OCI-LY1 (cell line): ENCODE measurements at regions not wholly inside any gene's neighbourhood (a gene's known extent, or its start where the extent isn't known, plus 50 kb on each side); places are given as distances from the start of the nearest gene placed in this dataset.
"Not testable (repeated sequence)": the region's sequence is repeated elsewhere in the genome, so short reads cannot be mapped to it uniquely, and the experiment has no call there.

ENCODE experiments used
- H2AFZ ChIP-seq: fragments of 200-600 bp; sonication (generic), shearing (Covaris generic); 2 replicates; pipeline ENCODE4 v1.6.0; 2014; ENCODE audit warnings: antibody characterized with exemption, mild to moderate bottlenecking, low read length
- H3F3A ChIP-seq: fragments of 200-600 bp; sonication (generic), shearing (Covaris generic); 2 replicates; pipeline ENCODE4 v1.6.0; 2014; ENCODE audit warnings: mild to moderate bottlenecking, antibody characterized with exemption, low read length, moderate library complexity; ENCODE audit not compliant: insufficient read depth
- H3K27ac ChIP-seq: fragments of 200-600 bp; sonication (generic); 2 replicates; pipeline ENCODE4 v1.5.1; 2014; ENCODE audit warnings: low read length, mixed run types, mild to moderate bottlenecking, low read depth; ENCODE audit not compliant: poor library complexity, severe bottlenecking
- H3K27me3 ChIP-seq: fragments of 200-600 bp; sonication (generic); 2 replicates; pipeline ENCODE4 v1.6.0; 2014; ENCODE audit warnings: antibody characterized with exemption, mild to moderate bottlenecking, low read length, moderate library complexity; ENCODE audit not compliant: insufficient read depth
- H3K36me3 ChIP-seq: fragments of 200-600 bp; sonication (generic); 2 replicates; pipeline ENCODE4 v1.6.1; 2014; ENCODE audit warnings: mild to moderate bottlenecking, antibody characterized with exemption, low read length, moderate library complexity, mixed read lengths; ENCODE audit not compliant: insufficient read depth
- H3K4me1 ChIP-seq: fragments of 200-600 bp; sonication (generic); 2 replicates; pipeline ENCODE4 v1.5.1; 2014; ENCODE audit warnings: mild to moderate bottlenecking, low read length, moderate library complexity; ENCODE audit not compliant: insufficient read depth, severe bottlenecking
- H3K4me2 ChIP-seq: fragments of 200-600 bp; sonication (generic), shearing (Covaris generic); 2 replicates; pipeline ENCODE4 v1.6.1; 2014; ENCODE audit warnings: low read length
- H3K4me3 ChIP-seq: fragments of 200-600 bp; sonication (generic); 2 replicates; pipeline ENCODE4 v1.5.1; 2014; ENCODE audit warnings: low read length, low read depth, mild to moderate bottlenecking, mixed read lengths; ENCODE audit not compliant: poor library complexity, severe bottlenecking
- H3K79me2 ChIP-seq: fragments of 200-600 bp; shearing (Covaris generic); 2 replicates; pipeline ENCODE4 v1.6.1; 2016; ENCODE audit warnings: mixed run types, low read length, mixed read lengths; ENCODE audit not compliant: insufficient read depth
- H3K9ac ChIP-seq: fragments of 200-600 bp; sonication (generic), shearing (Covaris generic); 2 replicates; pipeline ENCODE4 v1.6.1; 2014; ENCODE audit warnings: mild to moderate bottlenecking, low read length, mixed read lengths
- H3K9me2 ChIP-seq: fragments of 200-600 bp; sonication (generic), shearing (Covaris generic); 2 replicates; pipeline ENCODE4 v1.6.1; 2014; ENCODE audit warnings: low read depth, mild to moderate bottlenecking, low read length, mixed read lengths
- H3K9me3 ChIP-seq: fragments of 200-600 bp; shearing (Covaris generic); 2 replicates; pipeline ENCODE4 v1.6.1; 2014; ENCODE audit warnings: low read length, mixed read lengths
- H4K20me1 ChIP-seq: fragments of 200-600 bp; sonication (generic), shearing (Covaris generic); 2 replicates; pipeline ENCODE4 v1.6.0; 2016; ENCODE audit warnings: mild to moderate bottlenecking, low read length; ENCODE audit not compliant: insufficient read depth
- EZH2 ChIP-seq: fragments of 200-600 bp; sonication (generic), shearing (Covaris generic); IDR thresholded peaks from 2 replicates; pipeline ENCODE4 v1.8.0; 2017; ENCODE audit warnings: borderline replicate concordance, mixed run types, mild to moderate bottlenecking, antibody characterized with exemption, low read length, moderate library complexity, mixed read lengths
- TF ChIP-seq, protein P1 (sequence below): fragments of 200-600 bp; sonication (generic), shearing (Covaris generic); IDR thresholded peaks from 2 replicates; pipeline ENCODE4 v1.5.1; 2017; ENCODE audit warnings: mild to moderate bottlenecking, antibody characterized with exemption, low read length, moderate library complexity, mixed read lengths

DNA sequence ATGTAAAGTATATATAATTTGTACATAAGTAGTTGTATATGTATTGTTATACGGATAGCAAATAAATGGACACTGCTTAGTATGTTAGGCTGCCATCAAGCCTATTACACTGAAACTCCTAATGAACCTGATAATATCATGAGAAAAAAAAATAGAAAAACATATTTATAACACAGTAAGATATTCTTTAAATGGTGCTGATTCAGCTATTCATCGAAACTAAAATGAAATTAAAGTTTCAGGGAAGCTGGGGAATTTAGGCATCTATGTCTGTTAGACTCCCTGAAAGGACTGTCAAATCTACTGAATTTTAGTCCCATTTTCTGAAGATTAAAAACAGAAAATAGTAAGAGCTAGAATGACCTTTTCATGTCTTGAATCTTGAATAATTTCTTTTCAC lies 647.1 kb upstream of the PABPC4L start:
- H3K4me3 ChIP-seq: no peak overlapping the region
- H3K4me1 ChIP-seq: no peaks in the 10 kb centered on the region
- no peak overlapping the region for H3K4me2 ChIP-seq
- H4K20me1 ChIP-seq: no peaks in the 10 kb centered on the region
- 0 out of 2 replicates have a peak, but pooled peaks cover 2% of the 10 kb centered on the region for H3K9me3 ChIP-seq
- no peaks in the 10 kb centered on the region for H3K36me3 ChIP-seq
- H2AFZ ChIP-seq: no peak overlapping the region
- H3K27me3 ChIP-seq: no peaks in the 10 kb centered on the region
- H3K27ac ChIP-seq: no peak overlapping the region
- H3F3A ChIP-seq: no peaks in the 10 kb centered on the region
- no peak overlapping the region for H3K9ac ChIP-seq
- no peaks in the 10 kb centered on the region for H3K79me2 ChIP-seq
- TF ChIP-seq, protein P1, sequence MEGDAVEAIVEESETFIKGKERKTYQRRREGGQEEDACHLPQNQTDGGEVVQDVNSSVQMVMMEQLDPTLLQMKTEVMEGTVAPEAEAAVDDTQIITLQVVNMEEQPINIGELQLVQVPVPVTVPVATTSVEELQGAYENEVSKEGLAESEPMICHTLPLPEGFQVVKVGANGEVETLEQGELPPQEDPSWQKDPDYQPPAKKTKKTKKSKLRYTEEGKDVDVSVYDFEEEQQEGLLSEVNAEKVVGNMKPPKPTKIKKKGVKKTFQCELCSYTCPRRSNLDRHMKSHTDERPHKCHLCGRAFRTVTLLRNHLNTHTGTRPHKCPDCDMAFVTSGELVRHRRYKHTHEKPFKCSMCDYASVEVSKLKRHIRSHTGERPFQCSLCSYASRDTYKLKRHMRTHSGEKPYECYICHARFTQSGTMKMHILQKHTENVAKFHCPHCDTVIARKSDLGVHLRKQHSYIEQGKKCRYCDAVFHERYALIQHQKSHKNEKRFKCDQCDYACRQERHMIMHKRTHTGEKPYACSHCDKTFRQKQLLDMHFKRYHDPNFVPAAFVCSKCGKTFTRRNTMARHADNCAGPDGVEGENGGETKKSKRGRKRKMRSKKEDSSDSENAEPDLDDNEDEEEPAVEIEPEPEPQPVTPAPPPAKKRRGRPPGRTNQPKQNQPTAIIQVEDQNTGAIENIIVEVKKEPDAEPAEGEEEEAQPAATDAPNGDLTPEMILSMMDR: no peak
- no peak for TF ChIP-seq EZH2
- H3K9me2 ChIP-seq: no peaks in the 10 kb centered on the region

GRCh38 chr4:134830741-134831140 lies 629.2 kb upstream of the PABPC4L start:
- not testable (repeated sequence) for H3K27me3 ChIP-seq, H3K4me3 ChIP-seq, H3K4me2 ChIP-seq, H3K27ac ChIP-seq, H2AFZ ChIP-seq, H3K79me2 ChIP-seq, H3K4me1 ChIP-seq, H3K9me2 ChIP-seq, H3F3A ChIP-seq, H4K20me1 ChIP-seq, H3K9ac ChIP-seq, H3K9me3 ChIP-seq, H3K36me3 ChIP-seq

GRCh38 chr4:134812611-134813010 lies 611.0 kb upstream of the PABPC4L start:
- H2AFZ ChIP-seq: peak overlapping the region; percentile 37; the same call in 1 of the 2 replicates
- no peak overlapping the region for H3K9ac ChIP-seq
- H3K9me2 ChIP-seq: no peaks in the 10 kb centered on the region
- H3K4me3 ChIP-seq: no peak overlapping the region
- no peaks in the 10 kb centered on the region for H3K79me2 ChIP-seq
- no peaks in the 10 kb centered on the region for H3K27me3 ChIP-seq
- TF ChIP-seq, protein P1: no peak
- TF ChIP-seq EZH2: no peak
- no peaks in the 10 kb centered on the region for H3K9me3 ChIP-seq
- H3K4me1 ChIP-seq: peaks cover 3% of the 10 kb centered on the region
- H4K20me1 ChIP-seq: no peaks in the 10 kb centered on the region
- H3K27ac ChIP-seq: no peak overlapping the region
- H3K36me3 ChIP-seq: no peaks in the 10 kb centered on the region
- H3K4me2 ChIP-seq: no peak overlapping the region
- no peaks in the 10 kb centered on the region for H3F3A ChIP-seq

DNA sequence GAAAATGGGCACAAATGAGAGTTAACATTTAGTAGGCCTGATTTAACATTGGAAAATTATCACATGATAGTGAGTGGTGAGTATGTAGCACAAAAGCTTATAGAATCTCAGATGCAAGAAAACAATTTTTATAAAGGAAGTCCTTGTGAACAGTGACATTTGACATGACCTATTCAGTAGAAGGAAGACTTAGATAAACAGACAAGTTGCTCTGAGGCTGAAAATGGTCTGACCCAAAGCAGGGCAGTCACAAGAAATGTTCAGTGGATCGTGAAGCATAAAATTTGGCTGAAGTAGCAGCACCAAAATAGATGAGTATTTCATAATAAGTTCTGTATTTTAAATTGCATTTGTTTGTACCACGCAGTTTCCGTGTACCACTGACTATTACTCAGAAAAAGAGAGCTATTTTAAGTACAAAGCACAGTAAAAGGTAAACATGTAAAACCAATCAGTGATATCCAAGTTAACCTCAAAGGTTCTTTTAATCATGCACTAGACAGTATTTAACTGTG lies 605.7 kb upstream of the PABPC4L start:
- Histone ChIP-seq H3K27ac (peak overlapping the region; percentile 3), H3K79me2 (no peaks in the 10 kb centered on the region), H2AFZ (peak overlapping the region; percentile 94; the same call in 1 of the 2 replicates)

More for the DNA sequence above, 605.7 kb upstream of the PABPC4L start:
- no peaks in the 10 kb centered on the region for H3F3A ChIP-seq
- no peaks in the 10 kb centered on the region for H3K9me3 ChIP-seq
- H3K9ac ChIP-seq: no peak overlapping the region
- H3K9me2 ChIP-seq: no peaks in the 10 kb centered on the region
- H4K20me1 ChIP-seq: no peaks in the 10 kb centered on the region
- no peak overlapping the region for H3K4me2 ChIP-seq
- no peak for TF ChIP-seq EZH2
- TF ChIP-seq, protein P1: no peak
- H3K36me3 ChIP-seq: no peaks in the 10 kb centered on the region
- H3K27me3 ChIP-seq: no peaks in the 10 kb centered on the region
- peaks cover 13% of the 10 kb centered on the region for H3K4me1 ChIP-seq
- no peak overlapping the region for H3K4me3 ChIP-seq
